Muscle layer of duodenum (tissue), 2 donors: ENCODE measurements at regions not wholly inside any gene's neighbourhood (a gene's known extent, or its start where the extent isn't known, plus 50 kb on each side); places are given as distances from the start of the nearest gene placed in this dataset.

Experiments used
- H3K27ac ChIP-seq: one replicate; pipeline ENCODE4 v1.7.0; 2013; ENCODE audit warnings: mild to moderate bottlenecking, low read length
- H3K27me3 ChIP-seq: one replicate; pipeline ENCODE4 v1.7.0; 2013; ENCODE audit warnings: low read depth, mild to moderate bottlenecking, control low read depth, low read length
- H3K36me3 ChIP-seq, 2 donors: one replicate each; pipeline ENCODE4 v1.7.0; 2013; ENCODE audit warnings: low read length in 2 of 2, control low read depth in 1 of 2, mild to moderate bottlenecking in 1 of 2; ENCODE audit not compliant: insufficient read depth in 2 of 2, control insufficient read depth in 1 of 2
- H3K4me1 ChIP-seq, 2 donors: one replicate each; pipeline ENCODE4 v1.7.0; 2013; ENCODE audit warnings: low read length in 2 of 2, mild to moderate bottlenecking in 2 of 2, control low read depth in 1 of 2, moderate library complexity in 1 of 2; ENCODE audit not compliant: insufficient read depth in 2 of 2, control insufficient read depth in 1 of 2
- H3K4me3 ChIP-seq, 2 donors: one replicate each; pipeline ENCODE4 v1.7.0; 2013; ENCODE audit warnings: low read length in 2 of 2, low read depth in 1 of 2, mild to moderate bottlenecking in 1 of 2
- H3K9me3 ChIP-seq, 2 donors: one replicate each; pipeline ENCODE4 v1.7.0; 2013; ENCODE audit warnings: low read length in 2 of 2, control low read depth in 1 of 2, mild to moderate bottlenecking in 1 of 2; ENCODE audit not compliant: control insufficient read depth in 1 of 2
- donor health status: healthy.

DNA sequence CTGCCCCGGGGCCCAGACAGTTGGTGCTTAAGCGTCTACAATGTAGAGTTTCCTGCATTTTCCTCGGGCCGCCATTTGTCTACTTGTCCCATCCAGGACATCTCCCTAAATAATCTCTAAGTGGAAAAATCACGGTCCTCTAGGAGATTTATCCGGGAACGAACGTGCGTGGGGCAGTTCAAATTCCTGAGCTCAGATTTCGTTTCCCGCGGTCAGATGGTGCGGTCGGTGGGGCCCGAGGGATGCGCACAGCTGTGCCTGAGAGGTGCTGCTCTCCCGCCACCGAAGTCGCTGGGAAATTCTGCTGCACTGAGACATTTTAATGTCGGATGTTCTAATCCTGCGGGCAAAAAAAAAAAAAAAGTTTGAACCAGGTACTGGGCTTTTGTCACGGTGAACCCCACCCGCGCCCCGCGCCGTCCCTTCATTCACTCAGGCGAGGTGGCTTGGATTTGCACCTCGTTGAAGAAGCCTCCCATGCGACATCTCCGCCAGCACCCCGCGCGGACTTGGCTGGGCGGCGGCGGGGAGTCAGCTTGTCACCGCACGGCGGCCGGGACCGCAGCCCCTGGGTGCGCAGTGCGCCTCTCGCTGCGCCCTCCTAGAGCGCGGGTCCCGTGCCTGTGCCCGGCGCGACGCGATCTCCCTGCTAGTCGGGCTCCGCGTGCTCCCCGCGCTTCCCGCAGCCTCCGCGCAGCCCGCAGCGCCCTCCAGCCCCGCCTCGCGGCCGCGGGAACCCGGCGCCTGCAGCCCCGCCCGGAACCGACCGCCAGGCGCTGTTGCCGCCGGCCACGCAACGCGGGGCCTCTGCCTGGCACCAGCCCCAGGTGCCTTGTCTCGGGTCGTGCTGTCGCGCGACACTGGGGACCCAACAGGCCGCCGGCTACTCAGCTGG is 191.9 kb upstream of the TCF4 start:
- peak overlapping the region; percentile 40 for H3K27ac ChIP-seq
- no peaks in the 10 kb centered on the region for H3K9me3 ChIP-seq
- H3K36me3 ChIP-seq = no peaks in the 10 kb centered on the region
- no peaks in the 10 kb centered on the region for H3K27me3 ChIP-seq
- H3K4me1 ChIP-seq = no peaks in the 10 kb centered on the region
- H3K4me3 ChIP-seq = peak overlapping the region; percentile 68 to 75

DNA sequence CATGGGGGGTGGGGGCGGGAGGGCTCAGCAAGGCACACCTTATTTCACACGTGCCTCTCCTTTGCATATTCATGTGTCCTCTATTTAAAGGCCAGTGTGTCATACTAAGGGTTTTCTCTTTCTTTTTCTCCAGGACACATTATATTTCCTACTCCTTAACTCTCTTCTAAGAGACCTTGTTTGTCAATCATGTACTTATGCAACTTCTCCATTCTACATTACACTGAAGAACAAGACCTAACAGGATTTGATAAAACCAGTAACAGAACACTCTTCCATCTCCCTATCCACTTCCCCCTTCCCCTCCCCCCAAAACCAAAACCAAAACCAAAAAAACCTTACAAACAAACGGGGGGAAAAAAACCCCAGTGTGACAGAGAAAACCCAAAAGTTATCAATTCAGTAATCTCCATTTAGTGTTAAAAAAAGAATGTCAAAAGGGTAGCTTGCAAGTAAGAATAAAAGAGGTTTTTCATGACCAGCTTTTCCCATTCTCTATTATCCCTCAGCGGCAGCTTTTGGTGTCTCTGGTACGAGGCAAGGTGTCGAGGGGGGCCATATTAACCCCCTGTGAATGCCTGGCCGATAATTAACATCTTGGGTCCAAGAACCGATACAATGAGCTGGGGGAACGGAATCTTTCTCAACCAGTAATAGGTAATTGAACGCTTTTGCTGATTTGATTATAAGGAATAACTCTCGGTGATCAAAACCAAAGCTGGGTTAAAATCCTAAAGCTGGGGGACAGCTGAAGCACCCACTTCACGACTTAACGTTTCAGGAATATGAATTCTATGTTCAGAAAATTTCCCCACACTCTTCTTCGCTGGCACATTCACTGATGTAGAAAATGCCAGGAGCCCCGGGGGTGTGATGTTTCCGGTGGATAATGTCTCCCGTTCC is 191.0 kb upstream of the TCF4 start:
- Histone ChIP-seq H3K4me3 (peak overlapping the region; percentile 68 to 75), H3K27ac (peak overlapping the region; percentile 40), H3K4me1 (no peaks in the 10 kb centered on the region)

DNA sequence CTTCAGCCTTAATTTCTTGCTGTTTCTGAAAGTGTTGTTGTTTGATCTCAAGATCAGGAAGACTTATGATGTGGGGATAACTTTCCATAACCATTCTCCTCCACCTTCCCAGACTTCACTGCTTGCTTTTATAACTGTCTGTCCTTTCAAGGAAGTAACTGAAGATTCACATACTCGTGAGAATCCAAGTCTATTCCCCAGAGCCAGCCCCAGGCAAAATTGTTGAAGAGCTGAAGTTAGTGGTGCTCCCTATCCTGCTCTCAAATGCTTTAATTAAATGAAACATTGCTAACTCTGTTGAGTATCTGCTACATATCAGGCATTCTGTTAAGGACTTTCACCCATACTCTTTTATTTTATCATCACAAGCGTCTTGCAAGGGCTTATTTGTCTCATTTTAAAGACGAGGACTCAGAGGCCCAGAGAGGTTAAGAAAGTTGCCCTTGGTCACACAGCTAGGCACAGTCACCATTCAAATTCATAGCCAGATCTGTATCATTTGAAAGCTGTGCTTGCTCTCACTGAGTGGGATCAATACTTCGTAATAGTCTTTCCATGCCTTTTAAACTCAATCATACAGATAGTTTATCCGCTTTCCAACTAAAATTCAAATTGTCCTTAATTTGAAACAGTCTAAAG is 189.8 kb upstream of the TCF4 start:
- no peak overlapping the region for H3K4me3 ChIP-seq
- H3K9me3 ChIP-seq = no peaks in the 10 kb centered on the region
- H3K36me3 ChIP-seq = no peaks in the 10 kb centered on the region
- H3K27ac ChIP-seq = no peak overlapping the region
- no peaks in the 10 kb centered on the region for H3K27me3 ChIP-seq
- no peaks in the 10 kb centered on the region for H3K4me1 ChIP-seq

More for the DNA sequence above, 191.0 kb upstream of the TCF4 start:
- H3K9me3 ChIP-seq = no peaks in the 10 kb centered on the region
- no peaks in the 10 kb centered on the region for H3K36me3 ChIP-seq
- H3K27me3 ChIP-seq = no peaks in the 10 kb centered on the region

DNA sequence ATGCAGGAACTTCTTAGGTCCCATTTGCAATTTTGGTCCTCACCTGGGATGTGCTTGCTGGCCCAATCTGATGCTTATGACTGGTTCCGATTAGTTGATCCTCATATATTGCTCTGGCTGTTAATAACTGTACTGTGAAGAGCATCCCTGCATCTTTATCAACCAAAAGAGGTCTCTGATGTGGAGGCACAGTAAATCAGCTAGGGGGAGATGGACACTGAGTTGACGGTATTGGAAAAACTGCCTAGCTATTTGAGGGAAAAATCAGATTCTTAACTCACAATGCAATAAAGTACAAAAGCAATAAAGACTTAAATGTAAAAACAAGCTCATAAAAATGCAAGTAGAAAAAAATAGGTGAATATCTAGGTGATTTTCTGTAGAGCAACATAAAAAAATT is 188.0 kb upstream of the TCF4 start:
- Histone ChIP-seq H3K9me3 (no peaks in the 10 kb centered on the region), H3K4me3 (no peak overlapping the region), H3K27ac (no peak overlapping the region), H3K36me3 (no peaks in the 10 kb centered on the region), H3K27me3 (no peaks in the 10 kb centered on the region), H3K4me1 (no peaks in the 10 kb centered on the region)

DNA sequence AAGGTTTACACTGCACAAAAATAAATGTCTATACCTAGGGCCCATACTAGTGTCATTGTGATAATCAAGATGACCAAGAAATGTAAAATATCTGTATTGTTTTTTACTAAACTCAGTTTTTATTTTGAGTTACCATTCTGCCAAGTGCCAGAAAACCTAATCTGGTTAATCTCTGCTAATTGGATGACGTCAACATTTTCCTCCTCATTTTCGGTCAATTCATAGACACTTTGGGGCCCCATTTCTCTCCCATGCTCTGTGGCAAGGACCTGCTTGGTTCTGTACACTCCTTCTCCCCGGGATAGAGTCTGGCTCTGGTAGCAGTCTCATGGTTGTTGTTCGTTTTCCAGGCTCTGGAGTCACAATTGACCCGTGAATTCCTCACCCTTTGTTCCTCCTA is 186.5 kb upstream of the TCF4 start:
- Histone ChIP-seq H3K36me3 (no peaks in the 10 kb centered on the region), H3K27ac (no peak overlapping the region), H3K4me3 (no peak overlapping the region), H3K9me3 (no peaks in the 10 kb centered on the region), H3K4me1 (no peaks in the 10 kb centered on the region), H3K27me3 (no peaks in the 10 kb centered on the region)

DNA sequence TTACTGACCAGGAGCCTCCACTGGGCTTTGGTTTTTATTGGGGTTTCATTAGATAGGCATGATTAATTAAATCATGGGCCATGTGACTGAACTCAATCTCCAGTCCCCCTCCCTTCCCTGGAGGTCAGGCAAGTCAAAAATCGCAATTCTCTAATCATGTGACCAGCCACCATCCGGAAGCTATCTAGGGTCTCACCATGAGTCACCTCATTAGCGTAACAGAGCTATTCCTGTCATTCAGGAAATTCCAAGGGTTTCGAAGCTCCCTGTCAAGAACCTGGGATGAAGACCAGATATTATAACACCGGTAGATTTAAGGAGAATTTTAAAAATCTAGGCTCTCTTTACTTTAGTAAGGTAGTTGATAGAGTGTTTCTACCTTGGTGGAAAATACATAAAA is 180.3 kb upstream of the TCF4 start:
- H3K27ac ChIP-seq = no peak overlapping the region
- no peak overlapping the region for H3K4me3 ChIP-seq
- no peaks in the 10 kb centered on the region for H3K36me3 ChIP-seq
- H3K4me1 ChIP-seq = no peaks in the 10 kb centered on the region
- no peaks in the 10 kb centered on the region for H3K9me3 ChIP-seq
- H3K27me3 ChIP-seq = no peaks in the 10 kb centered on the region

DNA sequence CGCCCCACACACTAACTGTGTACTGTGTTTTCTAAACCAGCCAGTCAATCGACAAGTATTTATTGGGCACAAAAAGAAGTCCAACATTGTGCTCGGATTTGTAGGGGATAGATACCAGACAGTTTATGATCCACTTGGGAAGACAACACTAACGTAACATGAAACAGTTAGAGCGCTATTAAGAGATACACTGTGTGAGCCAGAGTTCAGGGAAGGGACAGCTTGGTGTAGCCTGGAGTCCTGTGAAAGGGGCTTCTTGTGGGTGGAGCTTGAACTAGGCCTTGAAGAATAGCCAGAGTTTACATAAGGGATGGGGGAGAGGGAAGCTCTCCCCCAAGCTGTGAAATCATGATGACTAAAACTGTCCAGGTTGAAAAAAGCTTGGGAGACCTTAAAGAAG is 176.4 kb upstream of the TCF4 start:
- Histone ChIP-seq H3K4me3 (no peak overlapping the region), H3K27me3 (no peaks in the 10 kb centered on the region), H3K4me1 (no peaks in the 10 kb centered on the region), H3K36me3 (no peaks in the 10 kb centered on the region), H3K27ac (no peak overlapping the region), H3K9me3 (no peaks in the 10 kb centered on the region)

DNA sequence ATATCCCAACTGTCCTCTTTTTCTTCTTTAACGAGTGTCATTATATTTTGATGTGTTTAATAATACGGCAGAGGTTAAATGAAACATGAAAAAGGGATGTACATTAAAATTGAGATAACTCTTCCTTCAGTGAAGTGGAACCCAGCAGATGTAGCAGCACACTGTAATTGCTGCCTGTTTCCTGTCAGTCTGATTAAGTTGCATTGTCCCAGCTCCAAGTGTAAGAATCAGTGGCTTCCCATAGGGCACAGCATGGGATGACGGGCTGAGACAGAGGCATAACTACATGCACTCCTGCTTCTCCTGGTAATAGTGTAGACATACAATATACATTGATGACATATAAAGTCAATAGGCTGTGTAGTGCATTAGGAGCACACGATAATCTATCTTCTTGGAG is 175.8 kb upstream of the TCF4 start:
- no peaks in the 10 kb centered on the region for H3K27me3 ChIP-seq
- no peak overlapping the region for H3K4me3 ChIP-seq
- H3K4me1 ChIP-seq = no peaks in the 10 kb centered on the region
- no peaks in the 10 kb centered on the region for H3K36me3 ChIP-seq
- no peak overlapping the region for H3K27ac ChIP-seq
- no peaks in the 10 kb centered on the region for H3K9me3 ChIP-seq

DNA sequence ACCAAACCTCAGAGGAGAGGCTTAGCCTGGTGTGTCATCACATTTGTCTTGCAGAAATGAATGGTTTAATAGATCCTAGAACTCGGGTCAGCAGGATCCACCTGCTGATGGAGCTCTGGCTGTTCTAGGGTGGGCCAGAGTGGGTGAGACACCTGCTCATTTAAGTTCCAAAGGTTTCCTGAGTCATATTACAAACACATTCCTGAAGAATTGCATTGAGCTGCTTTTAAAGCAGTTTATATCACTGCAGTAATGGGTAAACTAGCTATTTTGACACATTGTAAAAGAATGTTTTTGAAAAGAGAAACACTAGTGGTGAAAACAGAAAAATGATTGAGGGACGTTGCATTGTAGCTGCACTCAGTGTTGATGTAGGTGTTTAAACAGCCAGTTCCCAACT is 175.3 kb upstream of the TCF4 start:
- Histone ChIP-seq H3K27ac (no peak overlapping the region), H3K27me3 (no peaks in the 10 kb centered on the region), H3K36me3 (no peaks in the 10 kb centered on the region), H3K4me1 (no peaks in the 10 kb centered on the region), H3K9me3 (no peaks in the 10 kb centered on the region), H3K4me3 (no peak overlapping the region)

DNA sequence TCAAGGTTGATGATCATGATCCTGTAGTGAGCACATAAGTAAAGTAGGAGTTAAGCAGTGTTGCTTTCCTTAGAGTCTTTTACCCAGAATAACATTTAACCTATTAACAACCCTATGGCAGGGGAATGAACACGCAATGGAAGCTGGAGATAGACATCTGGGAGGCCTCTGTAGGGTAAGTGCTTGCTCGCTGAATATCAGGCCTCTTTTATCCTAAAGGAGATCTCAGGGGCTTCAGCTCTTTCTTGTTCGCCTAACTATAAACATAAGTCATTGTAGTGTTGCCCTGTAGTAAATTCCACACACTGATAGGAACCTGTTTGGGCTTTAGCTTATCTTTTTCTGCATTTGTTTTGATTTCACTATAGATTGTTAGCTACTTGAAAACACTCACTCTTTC is 174.4 kb upstream of the TCF4 start:
- H3K4me3 ChIP-seq = no peak overlapping the region
- H3K27ac ChIP-seq = no peak overlapping the region
- H3K4me1 ChIP-seq = no peaks in the 10 kb centered on the region
- no peaks in the 10 kb centered on the region for H3K36me3 ChIP-seq
- H3K9me3 ChIP-seq = no peaks in the 10 kb centered on the region
- H3K27me3 ChIP-seq = no peaks in the 10 kb centered on the region

DNA sequence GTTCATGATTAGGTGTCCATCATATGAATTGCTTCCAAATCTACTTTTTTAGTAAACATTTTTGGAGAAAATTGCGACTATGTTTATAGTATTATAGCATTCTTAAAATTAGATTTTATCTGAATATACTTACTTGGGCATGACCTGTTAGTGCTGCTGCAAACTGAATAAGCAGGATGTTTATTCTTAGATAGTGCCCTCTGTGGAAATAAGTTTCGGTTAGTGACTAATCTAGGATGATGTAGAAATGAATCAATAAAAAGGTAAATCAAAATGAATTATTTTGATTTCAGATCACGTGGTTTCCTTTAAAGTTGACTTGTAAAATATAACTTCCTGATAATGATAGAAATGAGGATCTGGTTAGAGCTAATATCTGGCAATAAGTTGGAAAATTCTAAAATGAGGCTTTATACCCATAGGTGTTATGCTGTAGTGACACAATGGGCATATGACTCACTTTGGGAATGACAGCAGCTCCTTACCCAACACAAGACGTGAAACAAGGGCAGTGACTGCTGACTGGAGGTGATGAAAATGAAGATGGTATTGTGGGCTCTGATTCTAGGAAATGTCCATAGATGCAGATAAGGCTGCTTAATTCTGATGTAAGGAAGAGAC is 165.8 kb upstream of the TCF4 start:
- Histone ChIP-seq H3K4me3 (no peak overlapping the region), H3K9me3 (no peaks in the 10 kb centered on the region)

More for the DNA sequence above, 165.8 kb upstream of the TCF4 start:
- Histone ChIP-seq H3K27me3 (no peaks in the 10 kb centered on the region), H3K4me1 (no peaks in the 10 kb centered on the region), H3K36me3 (no peaks in the 10 kb centered on the region), H3K27ac (no peak overlapping the region)
